ENCODE measurements at regions not wholly inside any gene's neighbourhood (a gene's known extent, or its start where the extent isn't known, plus 50 kb on each side); places are given as distances from the start of the nearest gene placed in this dataset.

- ChIA-PET POLR2A (no interaction called here), CTCF (ENCODE audit: low intra/inter-chr PET ratio, low total read pairs) (no interaction called here)
- H3K4me1 ChIP-seq (ENCODE audit: insufficient read depth, low read length), result no peaks in the 10 kb centered on the region
- in situ Hi-C loops (cut with HindIII; ENCODE audit: extremely low pct_ligation_motif_present, low pct_unique_long_range_greater_than_20kb), result no loop called here
- H3K36me3 ChIP-seq (replicated peaks in 1 of 2; ENCODE audit: control insufficient read depth in 1 of 2, insufficient read depth in 2 of 2, low read length in 2 of 2), result no peaks in the 10 kb centered on the region
- no peaks in the 10 kb centered on the region for H3K9me3 ChIP-seq (ENCODE audit: low read length)
- 22% methylated on average over 3 of the region's 5 CpGs for WGBS (ENCODE audit: low lambda C conversion rate)
- DNase-seq (ENCODE audit: low spot score) (no peak), FAIRE-seq (no peak), ATAC-seq (no peak; the same call in 2 of the 3 replicates)
- H3K4me2 ChIP-seq (ENCODE audit: low read depth, low read length), result no peak overlapping the region
- no peaks in the 10 kb centered on the region for H3K79me2 ChIP-seq (ENCODE audit: insufficient read depth, low read length)
- no peak overlapping the region for H3K27ac ChIP-seq (ENCODE audit: extremely low read length, insufficient read depth, low read length)
- H3K27me3 ChIP-seq (ENCODE audit: control insufficient read depth in 1 of 2, insufficient read depth in 2 of 2, low read length in 2 of 2), result peaks cover 0 to 4% of the 10 kb centered on the region in 2 experiments; a peak in 1 of 5 replicates
- H3K4me3 ChIP-seq (replicated peaks in 1 of 3; ENCODE audit: insufficient read depth in 1 of 3, low read depth in 2 of 3, low read length in 3 of 3), result no peak overlapping the region
- no TSS peak for BruUV-seq (replicated peaks)
- intact Hi-C loops (cut with micrococcal nuclease; ENCODE audit: unreplicated experiment), result no loop called here
- no peak overlapping the region for H2AFZ ChIP-seq (ENCODE audit: low read length)
- H3K9ac ChIP-seq (ENCODE audit: insufficient read depth, low read depth, low read length), result no peak overlapping the region
- no peaks in the 10 kb centered on the region for H4K20me1 ChIP-seq (ENCODE audit: insufficient read depth, low read length)
- TF ChIP-seq FOXM1 (CRISPR knock-in tag; IDR thresholded peaks at IDR 0.05) (no peak), RAD21 (CRISPR knock-in tag; IDR thresholded peaks at IDR 0.05) (no peak), SALL2 (CRISPR knock-in tag; IDR thresholded peaks at IDR 0.05) (no peak), HES4 (CRISPR knock-in tag; IDR thresholded peaks at IDR 0.05; ENCODE audit: borderline replicate concordance) (no peak), ZNF382 (CRISPR knock-in tag; IDR thresholded peaks at IDR 0.05; ENCODE audit: borderline replicate concordance) (no peak), ZNF775 (CRISPR knock-in tag; IDR thresholded peaks at IDR 0.05; ENCODE audit: borderline replicate concordance) (no peak), SOX6 (IDR thresholded peaks at IDR 0.05) (no peak), SOX6 (CRISPR knock-in tag; IDR thresholded peaks at IDR 0.05) (no peak), ZNF101 (CRISPR knock-in tag; IDR thresholded peaks at IDR 0.05; ENCODE audit: borderline replicate concordance, low read depth) (no peak), KIAA2018 (CRISPR knock-in tag; IDR thresholded peaks at IDR 0.05; ENCODE audit: borderline replicate concordance) (no peak), ZNF264 (CRISPR knock-in tag; IDR thresholded peaks at IDR 0.05) (no peak), NRL (CRISPR knock-in tag; IDR thresholded peaks at IDR 0.05; ENCODE audit: borderline replicate concordance) (no peak), ZNF337 (CRISPR knock-in tag; IDR thresholded peaks at IDR 0.05; ENCODE audit: borderline replicate concordance, low read depth) (no peak), MAZ (IDR thresholded peaks at IDR 0.05; ENCODE audit: borderline replicate concordance, low read depth, low read length) (no peak), MAZ (CRISPR knock-in tag; IDR thresholded peaks at IDR 0.05; ENCODE audit: low read depth) (no peak), ZFX (CRISPR knock-in tag; IDR thresholded peaks at IDR 0.05; ENCODE audit: low read depth) (no peak)
- TF ChIP-seq, protein P1, sequence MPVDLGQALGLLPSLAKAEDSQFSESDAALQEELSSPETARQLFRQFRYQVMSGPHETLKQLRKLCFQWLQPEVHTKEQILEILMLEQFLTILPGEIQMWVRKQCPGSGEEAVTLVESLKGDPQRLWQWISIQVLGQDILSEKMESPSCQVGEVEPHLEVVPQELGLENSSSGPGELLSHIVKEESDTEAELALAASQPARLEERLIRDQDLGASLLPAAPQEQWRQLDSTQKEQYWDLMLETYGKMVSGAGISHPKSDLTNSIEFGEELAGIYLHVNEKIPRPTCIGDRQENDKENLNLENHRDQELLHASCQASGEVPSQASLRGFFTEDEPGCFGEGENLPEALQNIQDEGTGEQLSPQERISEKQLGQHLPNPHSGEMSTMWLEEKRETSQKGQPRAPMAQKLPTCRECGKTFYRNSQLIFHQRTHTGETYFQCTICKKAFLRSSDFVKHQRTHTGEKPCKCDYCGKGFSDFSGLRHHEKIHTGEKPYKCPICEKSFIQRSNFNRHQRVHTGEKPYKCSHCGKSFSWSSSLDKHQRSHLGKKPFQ (CRISPR knock-in tag; IDR thresholded peaks at IDR 0.05; ENCODE audit: insufficient replicate concordance), result no peak
Observed at GRCh38 chr2:20879221-20879620, 56.3 kb upstream of the LDAH start.

Data from HepG2 (cell line).